Neutrophil (primary cell): ENCODE measurements at regions not wholly inside any gene's neighbourhood (a gene's known extent, or its start where the extent isn't known, plus 50 kb on each side); places are given as distances from the start of the nearest gene placed in this dataset.

Source experiments
- H3K27ac ChIP-seq: fragments of 200-600 bp; sonication (generic); 2 replicates; pipeline ENCODE4 v1.5.1; 2016; ENCODE audit warnings: mild to moderate bottlenecking, moderate library complexity
- H3K27me3 ChIP-seq: fragments of 200-600 bp; sonication (generic); 2 replicates; pipeline ENCODE4 v1.6.0; 2016; ENCODE audit warnings: mild to moderate bottlenecking
- H3K36me3 ChIP-seq: fragments of 200-600 bp; sonication (generic); 2 replicates; pipeline ENCODE4 v1.5.1; 2017
- H3K4me1 ChIP-seq, 2 experiments: fragments of 200-600 bp in 1 of 2; sonication (generic) in 1 of 2; 1 replicate in 1 of 2; 2 replicates in 1 of 2; pipeline versions ENCODE4 v1.5.1 to v1.6.1; 2013 to 2016; ENCODE audit warnings: low read depth in 1 of 2, low read length in 1 of 2, mild to moderate bottlenecking in 1 of 2, moderate library complexity in 1 of 2; ENCODE audit not compliant: control insufficient read depth in 1 of 2, insufficient read depth in 1 of 2
- H3K4me3 ChIP-seq, 2 experiments: fragments of 200-600 bp in 1 of 2; sonication (generic) in 1 of 2; 1 replicate in 1 of 2; 2 replicates in 1 of 2; pipeline ENCODE4 v1.5.1; 2013 to 2016; ENCODE audit warnings: low read depth in 1 of 2, low read length in 1 of 2, mild to moderate bottlenecking in 1 of 2, moderate library complexity in 1 of 2
- H3K9me3 ChIP-seq: fragments of 200-600 bp; sonication (generic); 2 replicates; pipeline ENCODE4 v1.5.1; 2016
- TF ChIP-seq, protein P1 (sequence below): fragments of 200-600 bp; sonication (generic); IDR thresholded peaks from 2 replicates; pipeline ENCODE4 v1.5.1; 2016; ENCODE audit warnings: antibody characterized with exemption

DNA sequence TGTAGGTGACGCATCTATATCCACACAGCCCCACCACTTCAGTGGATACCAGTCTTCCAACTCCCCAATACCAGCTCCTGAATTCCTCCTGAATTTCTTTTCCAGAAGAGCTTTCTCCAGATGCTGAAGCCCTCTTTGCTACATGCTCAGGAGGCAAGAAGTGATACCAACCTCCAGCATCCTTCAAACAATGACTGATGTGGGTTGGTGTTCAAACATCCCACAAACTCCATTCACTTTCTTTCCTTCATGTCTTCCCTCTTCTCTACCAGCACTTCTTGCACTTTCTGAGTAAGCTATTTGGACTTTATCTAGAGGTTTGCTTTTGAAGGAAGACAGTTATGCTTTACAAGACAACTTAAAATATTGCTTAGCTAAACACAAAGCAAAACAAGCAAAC is 179.9 kb upstream of the RORB start:
- no peaks in the 10 kb centered on the region for H3K4me1 ChIP-seq
- H3K4me3 ChIP-seq = no peak overlapping the region
- H3K36me3 ChIP-seq = no peaks in the 10 kb centered on the region
- no peak overlapping the region for H3K27ac ChIP-seq
- H3K27me3 ChIP-seq = no peaks in the 10 kb centered on the region
- H3K9me3 ChIP-seq = no peaks in the 10 kb centered on the region
- TF ChIP-seq, protein P1, sequence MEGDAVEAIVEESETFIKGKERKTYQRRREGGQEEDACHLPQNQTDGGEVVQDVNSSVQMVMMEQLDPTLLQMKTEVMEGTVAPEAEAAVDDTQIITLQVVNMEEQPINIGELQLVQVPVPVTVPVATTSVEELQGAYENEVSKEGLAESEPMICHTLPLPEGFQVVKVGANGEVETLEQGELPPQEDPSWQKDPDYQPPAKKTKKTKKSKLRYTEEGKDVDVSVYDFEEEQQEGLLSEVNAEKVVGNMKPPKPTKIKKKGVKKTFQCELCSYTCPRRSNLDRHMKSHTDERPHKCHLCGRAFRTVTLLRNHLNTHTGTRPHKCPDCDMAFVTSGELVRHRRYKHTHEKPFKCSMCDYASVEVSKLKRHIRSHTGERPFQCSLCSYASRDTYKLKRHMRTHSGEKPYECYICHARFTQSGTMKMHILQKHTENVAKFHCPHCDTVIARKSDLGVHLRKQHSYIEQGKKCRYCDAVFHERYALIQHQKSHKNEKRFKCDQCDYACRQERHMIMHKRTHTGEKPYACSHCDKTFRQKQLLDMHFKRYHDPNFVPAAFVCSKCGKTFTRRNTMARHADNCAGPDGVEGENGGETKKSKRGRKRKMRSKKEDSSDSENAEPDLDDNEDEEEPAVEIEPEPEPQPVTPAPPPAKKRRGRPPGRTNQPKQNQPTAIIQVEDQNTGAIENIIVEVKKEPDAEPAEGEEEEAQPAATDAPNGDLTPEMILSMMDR = no peak

DNA sequence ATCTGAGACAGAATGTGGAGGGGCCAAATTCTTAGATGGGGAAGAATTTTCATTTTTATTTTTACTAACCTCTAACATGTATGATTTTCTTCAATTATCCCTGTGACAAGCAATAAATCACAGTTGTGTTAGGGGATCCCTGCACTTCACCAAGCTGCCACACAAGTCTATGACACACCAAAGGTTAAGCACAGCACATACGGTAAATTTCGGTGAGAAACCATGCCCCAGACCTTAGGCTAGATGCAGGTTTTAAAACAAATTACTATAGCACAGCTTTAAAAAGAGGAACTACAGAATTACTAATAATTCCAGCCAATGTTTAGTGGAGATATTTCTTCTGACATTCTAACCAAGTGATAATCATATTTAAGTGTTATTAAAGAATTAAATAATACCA is 175.7 kb upstream of the RORB start:
- no peaks in the 10 kb centered on the region for H3K27me3 ChIP-seq
- no peak overlapping the region for H3K4me3 ChIP-seq
- no peaks in the 10 kb centered on the region for H3K9me3 ChIP-seq
- H3K27ac ChIP-seq = no peak overlapping the region
- peaks cover 0 to 11% of the 10 kb centered on the region in 2 experiments for H3K4me1 ChIP-seq
- TF ChIP-seq, protein P1 = no peak
- no peaks in the 10 kb centered on the region for H3K36me3 ChIP-seq

DNA sequence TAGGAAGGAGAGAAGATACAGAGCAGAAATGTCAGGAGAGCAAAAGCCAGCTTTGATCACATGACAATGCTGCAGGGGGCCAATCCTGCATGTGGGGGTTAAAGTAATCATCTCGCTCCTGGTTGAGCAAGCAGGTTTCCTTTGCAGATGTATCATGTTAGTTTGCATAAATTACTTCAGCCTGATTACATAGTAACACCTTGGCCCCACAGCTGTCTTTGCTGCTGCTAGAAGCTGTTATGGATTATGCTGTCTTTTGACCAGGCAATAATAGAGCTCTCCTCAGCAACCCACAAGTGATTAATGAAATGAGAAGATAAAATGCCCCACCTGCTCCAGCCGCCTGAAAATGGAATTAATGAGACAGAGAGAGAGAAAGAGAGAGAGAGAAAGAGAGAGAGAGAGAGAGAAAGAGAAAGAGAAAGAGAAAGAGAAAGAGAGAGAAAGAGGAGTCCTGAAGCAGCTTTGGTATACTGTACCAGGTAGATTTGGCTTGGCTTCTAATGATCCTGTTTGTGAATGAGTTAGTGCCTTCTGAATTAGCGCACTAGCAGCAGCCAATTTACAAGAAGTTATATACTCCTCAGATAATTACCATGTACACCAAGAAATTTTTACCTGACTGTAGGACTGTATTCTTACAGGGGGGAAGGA is 174.3 kb upstream of the RORB start:
- Histone ChIP-seq H3K27ac (no peak overlapping the region), H3K4me1 (peaks cover 12 to 24% of the 10 kb centered on the region in 2 experiments), H3K27me3 (no peaks in the 10 kb centered on the region), H3K9me3 (no peaks in the 10 kb centered on the region), H3K4me3 (no peak overlapping the region), H3K36me3 (no peaks in the 10 kb centered on the region)
- TF ChIP-seq, protein P1 = no peak

DNA sequence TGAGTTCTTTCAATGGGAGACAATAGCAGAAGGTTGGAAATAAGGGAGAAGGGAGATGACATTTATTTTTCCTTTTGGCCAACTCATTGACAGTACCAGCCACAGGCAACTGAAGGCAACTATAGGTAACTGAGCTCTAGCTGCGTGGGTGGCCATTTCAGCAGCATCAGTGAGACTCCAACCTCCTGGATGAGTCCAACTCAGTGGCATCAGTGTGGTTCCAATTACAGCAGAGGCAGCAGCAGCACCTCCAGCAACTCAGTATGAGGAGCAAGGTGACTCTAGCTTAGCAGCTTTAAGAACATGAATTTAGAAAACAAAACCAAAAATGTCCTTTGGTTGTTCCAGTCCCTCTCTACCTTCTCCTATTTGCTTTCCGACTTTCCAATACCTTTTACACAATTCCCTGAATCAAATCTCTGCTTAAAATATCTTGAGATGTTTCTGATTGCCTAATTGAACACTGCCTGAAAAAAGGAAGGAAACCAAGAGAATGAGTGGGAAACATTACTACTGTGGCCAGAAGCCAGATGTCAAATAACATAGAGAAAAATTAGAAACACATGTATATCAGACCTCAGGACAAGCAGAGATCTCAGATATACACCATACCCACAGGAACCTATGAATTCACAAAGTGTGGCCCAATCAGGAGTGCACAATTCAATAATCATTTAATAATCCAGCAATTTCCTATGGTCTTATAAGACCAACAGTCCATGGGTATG is 166.5 kb upstream of the RORB start:
- Histone ChIP-seq H3K4me3 (no peak overlapping the region), H3K9me3 (no peaks in the 10 kb centered on the region), H3K4me1 (peaks cover 40 to 42% of the 10 kb centered on the region in 2 experiments), H3K27me3 (peaks cover 61% of the 10 kb centered on the region), H3K27ac (no peak overlapping the region), H3K36me3 (no peaks in the 10 kb centered on the region)
- TF ChIP-seq, protein P1 = no peak

DNA sequence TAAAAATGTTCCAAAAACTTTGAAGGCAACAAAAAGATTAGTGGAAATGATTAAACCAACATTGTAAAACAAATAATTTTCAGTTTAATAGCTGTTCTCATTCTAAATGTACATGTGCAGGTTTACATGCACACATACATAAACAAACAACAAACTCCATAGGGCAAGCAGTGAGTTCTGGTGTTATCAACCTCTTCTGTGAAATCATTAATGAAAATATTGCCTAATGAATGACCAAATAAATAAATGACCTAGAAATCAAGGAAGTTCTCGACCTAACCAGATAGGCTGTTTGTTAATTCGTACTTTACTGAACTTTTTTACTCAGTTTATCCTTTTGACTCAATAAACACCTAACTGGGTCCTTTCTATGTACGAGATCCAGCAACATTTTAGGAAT is 165.5 kb upstream of the RORB start:
- TF ChIP-seq, protein P1 = no peak
- Histone ChIP-seq H3K9me3 (no peaks in the 10 kb centered on the region), H3K36me3 (no peaks in the 10 kb centered on the region), H3K4me3 (no peak overlapping the region), H3K27me3 (peaks cover 61% of the 10 kb centered on the region), H3K27ac (no peak overlapping the region), H3K4me1 (peaks cover 38 to 41% of the 10 kb centered on the region in 2 experiments)
